Ramos (cell line): ENCODE measurements at regions not wholly inside any gene's neighbourhood (a gene's known extent, or its start where the extent isn't known, plus 50 kb on each side); places are given as distances from the start of the nearest gene placed in this dataset.

ENCODE experiments used
- in situ Hi-C: fragments of 300-500 bp; cut with MboI; formaldehyde crosslinking; loops from one replicate; pipeline ENCODE4 v1.14.3; 2022; ENCODE audit warnings: low sequenced_read_pairs; ENCODE audit not compliant: unreplicated experiment

GRCh38 chr19:31164791-31165251, 184.4 kb downstream of the TSHZ3 start:
- in situ Hi-C loops, result no loop called here

GRCh38 chr19:31160336-31160926, 188.8 kb downstream of the TSHZ3 start:
- in situ Hi-C loops, result no loop called here

GRCh38 chr19:31154021-31154420, 195.2 kb downstream of the TSHZ3 start:
- in situ Hi-C loops, result no loop called here

- in situ Hi-C loops, result no loop called here
Measured at GRCh38 chr19:31152906-31153305, 196.3 kb downstream of the TSHZ3 start.

GRCh38 chr19:31149441-31149941, 199.7 kb downstream of the TSHZ3 start:
- in situ Hi-C loops, result no loop called here

- in situ Hi-C loops, result no loop called here
Measured at GRCh38 chr19:31148671-31149070, 200.6 kb downstream of the TSHZ3 start.

- in situ Hi-C loops, result no loop called here
Measured at GRCh38 chr19:31147234-31147633, 202.0 kb downstream of the TSHZ3 start.

GRCh38 chr19:31146546-31147183, 202.6 kb downstream of the TSHZ3 start:
- in situ Hi-C loops, result no loop called here

- in situ Hi-C loops, result no loop called here
Measured at GRCh38 chr19:31146015-31146414, 203.2 kb downstream of the TSHZ3 start.

GRCh38 chr19:31145007-31145406, 204.2 kb downstream of the TSHZ3 start:
- in situ Hi-C loops, result no loop called here

- in situ Hi-C loops, result no loop called here
Measured at GRCh38 chr19:31144075-31144870, 205.0 kb downstream of the TSHZ3 start.

- in situ Hi-C loops, result no loop called here
Measured at GRCh38 chr19:31141301-31141700, 207.9 kb downstream of the TSHZ3 start.

GRCh38 chr19:31140717-31141116, 208.5 kb downstream of the TSHZ3 start:
- in situ Hi-C loops, result no loop called here

- in situ Hi-C loops, result no loop called here
Measured at GRCh38 chr19:31139871-31140505, 209.2 kb downstream of the TSHZ3 start.

- in situ Hi-C loops, result no loop called here
Measured at GRCh38 chr19:31138077-31138476, 211.2 kb downstream of the TSHZ3 start.

- in situ Hi-C loops, result no loop called here
Measured at GRCh38 chr19:31135841-31136240, 213.4 kb downstream of the TSHZ3 start.

GRCh38 chr19:31132753-31133110, 216.5 kb downstream of the TSHZ3 start:
- in situ Hi-C loops, result no loop called here

GRCh38 chr19:31128291-31128690, 220.9 kb downstream of the TSHZ3 start:
- in situ Hi-C loops, result no loop called here

- in situ Hi-C loops, result no loop called here
Measured at GRCh38 chr19:31127134-31127967, 221.9 kb downstream of the TSHZ3 start.

GRCh38 chr19:31126236-31126635, 223.0 kb downstream of the TSHZ3 start:
- in situ Hi-C loops, result no loop called here
